ENCODE measurements at regions not wholly inside any gene's neighbourhood (a gene's known extent, or its start where the extent isn't known, plus 50 kb on each side); places are given as distances from the start of the nearest gene placed in this dataset.
A peak's percentile ranks its signal among the peaks of the same experiment; 100 is the strongest.

- ChIA-PET CTCF (interaction anchor here (2.2 to 3.1 kb wide), 3 partner anchors 11 to 136 kb away, joined by 6 to 17 read pairs (median 7); no protein-coding TSS in a partner anchor), POLR2A (interaction anchor here (1.3 kb wide), 1 partner anchor 135 kb away, joined by 4 read pairs; the partner anchor contains the start of gene GADD45G)
- DNase-seq (peak; percentile 26), ATAC-seq (no peak)
- H3K4me3 Mint-ChIP-seq = no peak overlapping the region
- no peak for TF ChIP-seq CTCF (IDR thresholded peaks at IDR 0.05)
- peaks cover 1% of the 10 kb centered on the region for H3K9me3 Mint-ChIP-seq
- peaks cover 52% of the 10 kb centered on the region for H3K4me1 Mint-ChIP-seq (ENCODE audit: low read depth)
- H3K27ac Mint-ChIP-seq = peak overlapping the region; percentile 82
- peaks cover 7% of the 10 kb centered on the region for H3K27me3 Mint-ChIP-seq
- no peaks in the 10 kb centered on the region for H3K36me3 Mint-ChIP-seq (ENCODE audit: low read depth)
- intact Hi-C loops (cut with micrococcal nuclease) = no loop called here
Measured at GRCh38 chr9:89739511-89739910, 134.7 kb downstream of the GADD45G start.

DNA sequence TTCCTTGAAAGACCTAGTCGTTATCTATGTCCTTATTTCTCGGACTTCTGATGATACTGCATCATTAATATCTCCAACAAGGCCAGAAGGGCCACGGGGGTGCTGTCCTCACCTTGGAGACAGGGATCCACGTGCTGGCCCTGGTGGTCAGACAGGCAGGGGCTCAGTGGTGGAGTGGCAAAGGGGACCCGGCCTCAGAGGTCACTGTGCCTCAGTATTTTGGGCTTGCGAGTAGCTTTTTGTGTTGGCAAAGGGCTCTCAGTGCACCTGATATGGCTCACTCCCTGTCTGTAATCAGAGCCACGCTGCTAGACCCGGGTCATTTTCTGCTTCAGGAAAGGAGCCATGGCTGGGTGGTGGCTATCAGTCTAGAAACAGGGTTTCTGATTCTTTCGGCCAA, 135.1 kb downstream of the GADD45G start:
- POLR2A ChIA-PET = interaction anchor here (1.3 kb wide), 1 partner anchor 135 kb away, joined by 4 read pairs; the partner anchor contains the start of gene GADD45G
- H3K9me3 Mint-ChIP-seq = peaks cover 3% of the 10 kb centered on the region
- peaks cover 55% of the 10 kb centered on the region for H3K4me1 Mint-ChIP-seq (ENCODE audit: low read depth)
- CTCF ChIA-PET = interaction anchor here (1.0 to 3.1 kb wide), 5 partner anchors 11 to 147 kb away, joined by 3 to 17 read pairs (median 6); no protein-coding TSS in a partner anchor
- no peaks in the 10 kb centered on the region for H3K36me3 Mint-ChIP-seq (ENCODE audit: low read depth)
- TF ChIP-seq CTCF (IDR thresholded peaks at IDR 0.05) = no peak
- H3K27me3 Mint-ChIP-seq = peaks cover 7% of the 10 kb centered on the region
- no peak for ATAC-seq
- DNase-seq = no peak
- H3K4me3 Mint-ChIP-seq = no peak overlapping the region
- H3K27ac Mint-ChIP-seq = peak overlapping the region; percentile 82
- intact Hi-C loops (cut with micrococcal nuclease) = loop anchor here (5.0 kb wide), 1 partner anchor 38 kb away; no protein-coding TSS in a partner anchor

GRCh38 chr9:89740722-89741121, 135.9 kb downstream of the GADD45G start:
- peak overlapping the region; percentile 24 for H3K4me3 Mint-ChIP-seq
- ATAC-seq (peak; percentile 79), DNase-seq (peak; percentile 79)
- peaks cover 7% of the 10 kb centered on the region for H3K27me3 Mint-ChIP-seq
- no peak for TF ChIP-seq CTCF (IDR thresholded peaks at IDR 0.05)
- peaks cover 60% of the 10 kb centered on the region for H3K4me1 Mint-ChIP-seq (ENCODE audit: low read depth)
- H3K9me3 Mint-ChIP-seq = peaks cover 3% of the 10 kb centered on the region
- ChIA-PET POLR2A (no interaction called here), CTCF (interaction anchor here (1.0 to 3.1 kb wide), 3 partner anchors 138 to 147 kb away, joined by 3 to 17 read pairs (median 4); no protein-coding TSS in a partner anchor)
- peak overlapping the region; percentile 82 for H3K27ac Mint-ChIP-seq
- H3K36me3 Mint-ChIP-seq (ENCODE audit: low read depth) = no peaks in the 10 kb centered on the region
- intact Hi-C loops (cut with micrococcal nuclease) = loop anchor here (5.0 kb wide), 1 partner anchor 38 kb away; no protein-coding TSS in a partner anchor

GRCh38 chr9:89742660-89743059, 137.8 kb downstream of the GADD45G start:
- intact Hi-C loops (cut with micrococcal nuclease) = loop anchor here (5.0 kb wide), 1 partner anchor 40 kb away; no protein-coding TSS in a partner anchor
- ChIA-PET POLR2A (interaction anchor here (0.7 to 1.9 kb wide), 4 partner anchors 14 to 138 kb away, joined by 4 to 5 read pairs (median 4); partner anchors contain the start of gene GADD45G), CTCF (interaction anchor here (0.9 to 3.0 kb wide), 9 partner anchors 8 to 359 kb away, joined by 3 to 18 read pairs (median 5); no protein-coding TSS in a partner anchor)
- no peaks in the 10 kb centered on the region for H3K36me3 Mint-ChIP-seq (ENCODE audit: low read depth)
- H3K4me3 Mint-ChIP-seq = no peak overlapping the region
- no peak for ATAC-seq
- peak overlapping the region; percentile 87 for H3K27ac Mint-ChIP-seq
- peaks cover 67% of the 10 kb centered on the region for H3K4me1 Mint-ChIP-seq (ENCODE audit: low read depth)
- no peak for TF ChIP-seq CTCF (IDR thresholded peaks at IDR 0.05)
- peak; percentile 37 for DNase-seq
- peaks cover 3% of the 10 kb centered on the region for H3K9me3 Mint-ChIP-seq
- H3K27me3 Mint-ChIP-seq = peaks cover 7% of the 10 kb centered on the region

DNA sequence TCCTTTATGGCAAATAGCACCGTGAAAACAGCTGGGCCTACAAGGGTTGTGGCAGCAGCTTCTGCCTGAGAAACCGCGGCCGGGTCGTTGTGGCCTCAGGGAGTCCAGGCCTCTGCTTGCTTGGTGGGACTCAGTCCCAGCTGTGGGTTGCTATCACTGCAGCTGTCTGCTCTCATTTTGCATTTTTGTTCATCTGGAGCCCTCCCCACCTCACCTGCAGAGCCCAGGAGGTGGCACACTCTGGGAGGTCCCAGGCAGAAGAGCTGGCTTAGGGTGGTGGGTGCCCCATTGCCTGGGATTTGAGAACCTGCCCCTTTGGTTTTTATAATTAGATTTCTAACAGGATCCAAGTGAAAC, 138.4 kb downstream of the GADD45G start:
- ChIA-PET POLR2A (interaction anchor here (1.2 to 1.9 kb wide), 6 partner anchors 13 to 589 kb away, joined by 3 to 5 read pairs (median 4); partner anchors contain the start of gene GADD45G), CTCF (interaction anchor here (0.6 to 3.0 kb wide), 16 partner anchors 9 to 359 kb away, joined by 3 to 18 read pairs (median 4); no protein-coding TSS in a partner anchor)
- Mint-ChIP-seq H3K36me3 (ENCODE audit: low read depth) (no peaks in the 10 kb centered on the region), H3K27ac (peak overlapping the region; percentile 87), H3K9me3 (peaks cover 3% of the 10 kb centered on the region), H3K27me3 (peaks cover 7% of the 10 kb centered on the region), H3K4me3 (peak overlapping the region; percentile 27), H3K4me1 (ENCODE audit: low read depth) (peaks cover 67% of the 10 kb centered on the region)
- intact Hi-C loops (cut with micrococcal nuclease) = loop anchor here (5.0 kb wide), 1 partner anchor 41 kb away; no protein-coding TSS in a partner anchor
- DNase-seq = peak; percentile 69
- ATAC-seq = peak; percentile 31
- no peak for TF ChIP-seq CTCF (IDR thresholded peaks at IDR 0.05)

Measured in activated CD8-positive, alpha-beta T cell treated with anti-CD3 and anti-CD28 coated beads for 36 hours (primary cell).